ENCODE measurements at regions not wholly inside any gene's neighbourhood (a gene's known extent, or its start where the extent isn't known, plus 50 kb on each side); places are given as distances from the start of the nearest gene placed in this dataset.

DNA sequence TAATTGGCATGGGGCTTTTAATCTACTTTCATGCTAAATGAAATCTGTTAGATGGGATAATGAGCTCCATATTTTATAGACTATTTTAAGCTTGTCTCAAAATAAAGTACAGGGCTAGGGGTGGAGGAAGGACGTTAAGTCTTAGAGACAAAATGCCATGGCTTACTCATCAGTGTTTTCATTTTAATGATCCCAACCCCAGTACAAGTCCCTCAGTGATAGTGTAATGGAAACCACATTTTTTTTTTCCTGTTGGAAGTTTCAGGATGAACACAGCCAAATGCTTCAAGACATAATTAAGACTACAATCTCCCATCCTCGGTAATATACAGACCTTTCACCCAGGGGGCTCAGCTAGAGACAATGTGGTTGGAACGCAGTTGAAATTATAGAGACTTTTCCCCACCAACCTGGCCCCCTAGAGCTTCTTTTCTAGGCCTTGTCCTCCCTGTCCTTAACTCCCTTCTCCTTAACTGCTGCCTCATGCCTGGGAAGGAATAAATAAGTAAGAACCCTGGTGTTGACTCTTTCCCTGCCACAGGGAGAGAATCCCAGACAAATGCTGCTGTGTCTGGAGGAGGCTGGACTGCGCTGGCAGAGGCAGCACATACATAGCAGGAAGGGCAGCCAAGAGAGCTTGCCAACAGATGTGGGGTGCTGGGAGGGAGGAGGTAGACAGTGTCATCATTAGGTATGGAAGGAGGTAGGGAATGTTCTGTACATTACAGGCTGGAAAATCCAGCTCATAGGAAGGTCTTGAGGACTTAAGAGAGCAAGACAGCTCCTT, 115.4 kb upstream of the ROPN1 start:
- TF ChIP-seq POLR2AphosphoS5 (IDR thresholded peaks at IDR 0.05; ENCODE audit: low read depth, low read length): no peak
- no peak for TF ChIP-seq PHF20 (CRISPR knock-in tag; IDR thresholded peaks at IDR 0.05)
- TF ChIP-seq KAT7 (CRISPR knock-in tag; IDR thresholded peaks at IDR 0.05; ENCODE audit: borderline replicate concordance): no peak
- no peak for TF ChIP-seq SMARCE1 (IDR thresholded peaks at IDR 0.05; ENCODE audit: borderline replicate concordance)
- TF ChIP-seq, protein P1, sequence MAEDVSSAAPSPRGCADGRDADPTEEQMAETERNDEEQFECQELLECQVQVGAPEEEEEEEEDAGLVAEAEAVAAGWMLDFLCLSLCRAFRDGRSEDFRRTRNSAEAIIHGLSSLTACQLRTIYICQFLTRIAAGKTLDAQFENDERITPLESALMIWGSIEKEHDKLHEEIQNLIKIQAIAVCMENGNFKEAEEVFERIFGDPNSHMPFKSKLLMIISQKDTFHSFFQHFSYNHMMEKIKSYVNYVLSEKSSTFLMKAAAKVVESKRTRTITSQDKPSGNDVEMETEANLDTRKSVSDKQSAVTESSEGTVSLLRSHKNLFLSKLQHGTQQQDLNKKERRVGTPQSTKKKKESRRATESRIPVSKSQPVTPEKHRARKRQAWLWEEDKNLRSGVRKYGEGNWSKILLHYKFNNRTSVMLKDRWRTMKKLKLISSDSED (CRISPR knock-in tag; IDR thresholded peaks at IDR 0.05): no peak
- TF ChIP-seq HDAC6 (IDR thresholded peaks at IDR 0.05; ENCODE audit: low read depth, low read length): no peak
- TF ChIP-seq, protein P2, sequence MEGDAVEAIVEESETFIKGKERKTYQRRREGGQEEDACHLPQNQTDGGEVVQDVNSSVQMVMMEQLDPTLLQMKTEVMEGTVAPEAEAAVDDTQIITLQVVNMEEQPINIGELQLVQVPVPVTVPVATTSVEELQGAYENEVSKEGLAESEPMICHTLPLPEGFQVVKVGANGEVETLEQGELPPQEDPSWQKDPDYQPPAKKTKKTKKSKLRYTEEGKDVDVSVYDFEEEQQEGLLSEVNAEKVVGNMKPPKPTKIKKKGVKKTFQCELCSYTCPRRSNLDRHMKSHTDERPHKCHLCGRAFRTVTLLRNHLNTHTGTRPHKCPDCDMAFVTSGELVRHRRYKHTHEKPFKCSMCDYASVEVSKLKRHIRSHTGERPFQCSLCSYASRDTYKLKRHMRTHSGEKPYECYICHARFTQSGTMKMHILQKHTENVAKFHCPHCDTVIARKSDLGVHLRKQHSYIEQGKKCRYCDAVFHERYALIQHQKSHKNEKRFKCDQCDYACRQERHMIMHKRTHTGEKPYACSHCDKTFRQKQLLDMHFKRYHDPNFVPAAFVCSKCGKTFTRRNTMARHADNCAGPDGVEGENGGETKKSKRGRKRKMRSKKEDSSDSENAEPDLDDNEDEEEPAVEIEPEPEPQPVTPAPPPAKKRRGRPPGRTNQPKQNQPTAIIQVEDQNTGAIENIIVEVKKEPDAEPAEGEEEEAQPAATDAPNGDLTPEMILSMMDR (CRISPR knock-in tag; IDR thresholded peaks at IDR 0.05): no peak
- TF ChIP-seq ELF4 (CRISPR knock-in tag; IDR thresholded peaks at IDR 0.05; ENCODE audit: borderline replicate concordance): no peak
- no peak for TF ChIP-seq TEAD3 (CRISPR knock-in tag; optimal IDR thresholded peaks at IDR 0.05; ENCODE audit: borderline replicate concordance)
- TF ChIP-seq, protein P3, sequence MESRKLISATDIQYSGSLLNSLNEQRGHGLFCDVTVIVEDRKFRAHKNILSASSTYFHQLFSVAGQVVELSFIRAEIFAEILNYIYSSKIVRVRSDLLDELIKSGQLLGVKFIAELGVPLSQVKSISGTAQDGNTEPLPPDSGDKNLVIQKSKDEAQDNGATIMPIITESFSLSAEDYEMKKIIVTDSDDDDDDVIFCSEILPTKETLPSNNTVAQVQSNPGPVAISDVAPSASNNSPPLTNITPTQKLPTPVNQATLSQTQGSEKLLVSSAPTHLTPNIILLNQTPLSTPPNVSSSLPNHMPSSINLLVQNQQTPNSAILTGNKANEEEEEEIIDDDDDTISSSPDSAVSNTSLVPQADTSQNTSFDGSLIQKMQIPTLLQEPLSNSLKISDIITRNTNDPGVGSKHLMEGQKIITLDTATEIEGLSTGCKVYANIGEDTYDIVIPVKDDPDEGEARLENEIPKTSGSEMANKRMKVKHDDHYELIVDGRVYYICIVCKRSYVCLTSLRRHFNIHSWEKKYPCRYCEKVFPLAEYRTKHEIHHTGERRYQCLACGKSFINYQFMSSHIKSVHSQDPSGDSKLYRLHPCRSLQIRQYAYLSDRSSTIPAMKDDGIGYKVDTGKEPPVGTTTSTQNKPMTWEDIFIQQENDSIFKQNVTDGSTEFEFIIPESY (CRISPR knock-in tag; IDR thresholded peaks at IDR 0.05): no peak

Data from HepG2 (cell line).